ENCODE measurements at regions not wholly inside any gene's neighbourhood (a gene's known extent, or its start where the extent isn't known, plus 50 kb on each side); places are given as distances from the start of the nearest gene placed in this dataset.

DNA sequence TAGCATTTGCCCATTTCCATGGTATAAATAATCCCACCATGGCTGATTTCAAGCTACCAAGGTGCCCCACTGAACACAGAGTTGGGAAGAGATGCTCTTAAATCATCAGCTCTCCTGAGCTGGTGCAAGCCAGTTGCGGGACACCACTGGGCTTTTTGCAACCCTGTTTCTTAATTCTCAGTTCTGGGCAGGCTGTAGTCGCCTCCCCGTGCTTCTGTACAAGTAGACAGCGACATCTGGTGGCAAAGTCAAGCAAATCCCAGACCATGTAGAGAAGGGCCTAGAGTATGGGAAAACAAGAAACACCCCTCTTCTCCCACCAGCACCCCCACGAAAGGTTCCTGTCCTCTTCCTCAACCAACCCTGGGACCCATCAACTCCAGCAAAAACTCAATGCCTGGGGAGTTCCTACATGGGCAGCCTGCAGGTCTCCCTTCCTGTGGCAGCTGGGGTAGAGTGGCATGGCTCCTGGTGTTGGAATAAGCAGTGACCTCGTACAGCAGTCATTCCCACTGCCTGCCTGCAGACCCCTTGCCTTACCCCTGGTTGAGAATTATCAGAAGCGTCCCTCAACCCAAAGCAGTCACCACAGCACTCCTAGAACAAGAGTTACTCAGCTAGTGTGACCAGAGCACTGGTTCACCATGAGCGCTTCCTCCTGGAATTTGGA lies 68.4 kb downstream of the IGLL5 start:
- ATAC-seq: peak; percentile 85
- TF ChIP-seq, protein P1, sequence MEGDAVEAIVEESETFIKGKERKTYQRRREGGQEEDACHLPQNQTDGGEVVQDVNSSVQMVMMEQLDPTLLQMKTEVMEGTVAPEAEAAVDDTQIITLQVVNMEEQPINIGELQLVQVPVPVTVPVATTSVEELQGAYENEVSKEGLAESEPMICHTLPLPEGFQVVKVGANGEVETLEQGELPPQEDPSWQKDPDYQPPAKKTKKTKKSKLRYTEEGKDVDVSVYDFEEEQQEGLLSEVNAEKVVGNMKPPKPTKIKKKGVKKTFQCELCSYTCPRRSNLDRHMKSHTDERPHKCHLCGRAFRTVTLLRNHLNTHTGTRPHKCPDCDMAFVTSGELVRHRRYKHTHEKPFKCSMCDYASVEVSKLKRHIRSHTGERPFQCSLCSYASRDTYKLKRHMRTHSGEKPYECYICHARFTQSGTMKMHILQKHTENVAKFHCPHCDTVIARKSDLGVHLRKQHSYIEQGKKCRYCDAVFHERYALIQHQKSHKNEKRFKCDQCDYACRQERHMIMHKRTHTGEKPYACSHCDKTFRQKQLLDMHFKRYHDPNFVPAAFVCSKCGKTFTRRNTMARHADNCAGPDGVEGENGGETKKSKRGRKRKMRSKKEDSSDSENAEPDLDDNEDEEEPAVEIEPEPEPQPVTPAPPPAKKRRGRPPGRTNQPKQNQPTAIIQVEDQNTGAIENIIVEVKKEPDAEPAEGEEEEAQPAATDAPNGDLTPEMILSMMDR (IDR thresholded peaks at IDR 0.05): peak; percentile 79
- intact Hi-C loops (cut with micrococcal nuclease): loop anchor here (5.0 to 10.0 kb wide), 4 partner anchors 104 to 491 kb away; no protein-coding TSS in a partner anchor
- Mint-ChIP-seq H3K27ac (no peak overlapping the region), H3K27me3 (peaks cover 21% of the 10 kb centered on the region), H3K4me3 (no peak overlapping the region), H3K4me1 (ENCODE audit: low read depth) (no peaks in the 10 kb centered on the region), H3K9me3 (no peaks in the 10 kb centered on the region), H3K36me3 (ENCODE audit: low read depth) (no peaks in the 10 kb centered on the region)
- ChIA-PET POLR2A (no interaction called here), CTCF (interaction anchor here (0.6 to 9.1 kb wide), 50 partner anchors 11 to 427 kb away, joined by 3 to 274 read pairs (median 6); partner anchors contain the start of genes RAB36 and RSPH14)
- DNase-seq: peak; percentile 76

DNA sequence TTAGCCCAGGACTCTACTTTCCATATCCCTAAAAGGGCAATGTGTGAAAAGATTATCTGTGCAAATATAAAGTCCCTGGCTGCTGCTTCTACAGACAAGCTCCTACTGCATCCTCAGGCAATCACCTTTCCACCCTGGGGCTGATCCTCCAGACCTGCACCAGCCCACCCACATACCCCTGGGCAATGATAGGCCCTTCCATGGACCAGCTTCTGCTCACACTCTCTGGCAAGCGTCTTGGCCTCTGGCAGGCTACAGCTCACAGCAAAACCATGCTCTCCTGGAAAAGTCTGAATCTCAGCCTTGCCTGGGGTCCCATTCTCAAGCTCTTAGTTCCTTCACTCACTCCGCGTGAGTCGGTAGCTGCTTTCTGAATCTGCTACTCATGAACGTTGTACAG lies 69.5 kb downstream of the IGLL5 start:
- ATAC-seq (no peak), DNase-seq (no peak)
- H3K4me1 Mint-ChIP-seq (ENCODE audit: low read depth): no peaks in the 10 kb centered on the region
- ChIA-PET CTCF (interaction anchor here (0.6 to 9.1 kb wide), 30 partner anchors 10 to 333 kb away, joined by 3 to 274 read pairs (median 12); partner anchors contain the start of genes GNAZ and RAB36), POLR2A (no interaction called here)
- H3K4me3 Mint-ChIP-seq: no peak overlapping the region
- H3K27me3 Mint-ChIP-seq: peaks cover 17% of the 10 kb centered on the region
- peaks cover 3% of the 10 kb centered on the region for H3K9me3 Mint-ChIP-seq
- no peak overlapping the region for H3K27ac Mint-ChIP-seq
- TF ChIP-seq, protein P1 (IDR thresholded peaks at IDR 0.05): no peak
- H3K36me3 Mint-ChIP-seq (ENCODE audit: low read depth): no peaks in the 10 kb centered on the region
- intact Hi-C loops (cut with micrococcal nuclease): loop anchor here (5.0 to 10.0 kb wide), 4 partner anchors 105 to 492 kb away; no protein-coding TSS in a partner anchor

DNA sequence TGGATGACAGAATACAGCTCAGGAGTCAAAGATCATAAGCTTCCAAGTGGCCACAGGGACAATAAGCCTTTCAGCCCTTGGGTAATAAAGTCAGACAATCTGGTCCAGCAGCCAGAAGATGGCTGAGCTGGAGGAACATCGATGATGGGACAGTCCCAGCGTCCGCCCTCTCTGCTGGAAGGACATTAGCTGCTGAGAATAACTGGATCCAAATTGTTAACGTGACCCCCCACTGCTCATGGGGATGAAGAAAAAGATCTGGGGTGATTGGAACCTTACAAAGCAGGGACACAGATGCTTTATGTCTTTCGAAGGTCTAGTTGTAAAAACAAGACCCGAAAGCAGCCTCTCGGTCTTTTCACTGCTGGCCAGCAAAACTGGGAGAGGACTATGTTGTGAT lies 71.0 kb downstream of the IGLL5 start:
- DNase-seq (no peak), ATAC-seq (no peak)
- Mint-ChIP-seq H3K27me3 (peaks cover 15% of the 10 kb centered on the region), H3K36me3 (ENCODE audit: low read depth) (no peaks in the 10 kb centered on the region), H3K9me3 (peaks cover 3% of the 10 kb centered on the region), H3K4me1 (ENCODE audit: low read depth) (no peaks in the 10 kb centered on the region), H3K27ac (no peak overlapping the region), H3K4me3 (no peak overlapping the region)
- ChIA-PET CTCF (interaction anchor here (0.6 to 9.1 kb wide), 39 partner anchors 9 to 427 kb away, joined by 3 to 274 read pairs (median 7); partner anchors contain the start of genes GNAZ and RAB36), POLR2A (interaction anchor here (0.8 kb wide), 1 partner anchor 87 kb away, joined by 3 read pairs; no protein-coding TSS in a partner anchor)
- intact Hi-C loops (cut with micrococcal nuclease): loop anchor here (1.0 to 10.0 kb wide), 5 partner anchors 106 to 494 kb away; no protein-coding TSS in a partner anchor
- TF ChIP-seq, protein P1 (IDR thresholded peaks at IDR 0.05): no peak

DNA sequence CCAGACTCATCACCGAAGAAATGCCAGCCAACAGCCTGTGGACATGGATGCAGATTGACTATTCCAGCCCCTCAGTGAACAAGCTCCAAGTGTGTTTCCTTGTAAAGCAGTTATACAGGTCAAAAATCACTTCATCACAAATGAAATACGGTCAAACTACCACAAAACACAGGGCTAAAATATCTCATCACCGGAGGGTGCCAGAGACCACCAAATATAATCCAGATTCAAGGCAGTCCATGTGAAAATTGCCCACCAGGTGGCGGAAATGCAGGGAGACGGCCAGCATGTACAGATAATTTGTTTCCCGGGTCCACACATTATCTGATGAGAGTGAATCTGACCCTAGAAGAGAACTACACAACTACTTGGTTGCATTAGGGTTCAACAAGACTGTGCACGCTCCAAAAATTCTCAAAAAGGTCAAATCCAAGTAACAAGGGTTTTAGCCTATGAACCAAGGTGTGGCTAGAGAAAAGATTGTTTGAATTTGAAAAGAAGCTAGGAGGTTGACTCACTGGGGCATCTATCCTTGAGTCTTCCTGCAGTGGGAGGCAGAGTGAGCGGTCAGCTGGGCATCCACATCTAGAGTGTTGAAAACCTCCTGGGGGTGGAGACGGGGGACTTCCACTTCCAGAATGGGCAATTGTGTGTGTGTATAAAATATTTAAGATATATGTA lies 71.7 kb downstream of the IGLL5 start:
- DNase-seq (peak; percentile 90), ATAC-seq (peak; percentile 75)
- Mint-ChIP-seq H3K9me3 (peaks cover 3% of the 10 kb centered on the region), H3K4me3 (no peak overlapping the region), H3K27me3 (peaks cover 12% of the 10 kb centered on the region), H3K36me3 (ENCODE audit: low read depth) (no peaks in the 10 kb centered on the region), H3K27ac (no peak overlapping the region), H3K4me1 (ENCODE audit: low read depth) (no peaks in the 10 kb centered on the region)
- intact Hi-C loops (cut with micrococcal nuclease): loop anchor here (1.0 to 10.0 kb wide), 5 partner anchors 107 to 494 kb away; no protein-coding TSS in a partner anchor
- TF ChIP-seq, protein P1 (IDR thresholded peaks at IDR 0.05): peak; percentile 96
- ChIA-PET POLR2A (no interaction called here), CTCF (interaction anchor here (0.5 to 9.1 kb wide), 74 partner anchors 10 to 536 kb away, joined by 3 to 274 read pairs (median 4); partner anchors contain the start of genes GNAZ and RAB36)

Measured in activated CD8-positive, alpha-beta T cell treated with anti-CD3 and anti-CD28 coated beads for 36 hours (primary cell).